Hepatocyte (in vitro differentiated cells): ENCODE measurements at regions not wholly inside any gene's neighbourhood (a gene's known extent, or its start where the extent isn't known, plus 50 kb on each side); places are given as distances from the start of the nearest gene placed in this dataset.

Experiments
- DNase-seq: peaks from one replicate; pipeline ENCODE4 v3.0.0-alpha.2; 2016; ENCODE audit warnings: low spot score
- H2AFZ ChIP-seq: fragments of 200-600 bp; sonication (generic); 2 replicates; pipeline ENCODE4 v1.6.0; 2016; ENCODE audit warnings: antibody characterized with exemption, mild to moderate bottlenecking
- H3K27ac ChIP-seq: fragments of 200-600 bp; sonication (generic); 2 replicates; pipeline ENCODE4 v1.5.1; 2016; ENCODE audit warnings: mild to moderate bottlenecking
- H3K27me3 ChIP-seq: fragments of 200-600 bp; sonication (generic); 2 replicates; pipeline ENCODE4 v1.6.1; 2016
- H3K36me3 ChIP-seq: fragments of 200-600 bp; sonication (generic); replicated peaks from 2 replicates; pipeline ENCODE4 v1.5.1; 2016; ENCODE audit warnings: low read depth; ENCODE audit not compliant: insufficient read depth
- H3K4me1 ChIP-seq: fragments of 200-600 bp; sonication (generic); 2 replicates; pipeline ENCODE4 v1.5.1; 2016; ENCODE audit warnings: mild to moderate bottlenecking, moderate library complexity; ENCODE audit not compliant: insufficient read depth
- H3K4me2 ChIP-seq: fragments of 200-600 bp; sonication (generic); 2 replicates; pipeline ENCODE4 v1.6.0; 2016
- H3K4me3 ChIP-seq: fragments of 200-600 bp; sonication (generic); 2 replicates; pipeline ENCODE4 v1.5.1; 2016; ENCODE audit warnings: mild to moderate bottlenecking
- H3K79me2 ChIP-seq: fragments of 200-600 bp; sonication (generic); 2 replicates; pipeline ENCODE4 v1.6.0; 2017; ENCODE audit warnings: mild to moderate bottlenecking
- H3K9me2 ChIP-seq: fragments of 200-600 bp; sonication (generic); replicated peaks from 2 replicates; pipeline ENCODE4 v1.6.0; 2017; ENCODE audit warnings: mild to moderate bottlenecking; ENCODE audit not compliant: insufficient read depth
- H3K9me3 ChIP-seq: fragments of 200-600 bp; sonication (generic); 2 replicates; pipeline ENCODE4 v1.5.1; 2016; ENCODE audit warnings: low read depth, mild to moderate bottlenecking
- H4K20me1 ChIP-seq: fragments of 200-600 bp; sonication (generic); 2 replicates; pipeline ENCODE4 v1.6.0; 2016; ENCODE audit warnings: mild to moderate bottlenecking; ENCODE audit not compliant: insufficient read depth, poor library complexity, severe bottlenecking
- EZH2 ChIP-seq: fragments of 200-600 bp; sonication (generic); IDR thresholded peaks from 2 replicates; pipeline ENCODE4 v1.6.1; 2016; ENCODE audit warnings: antibody characterized with exemption, mild to moderate bottlenecking, borderline replicate concordance
- EZH2phosphoT487 ChIP-seq: fragments of 200-600 bp; sonication (generic); IDR thresholded peaks from one replicate; pipeline ENCODE4 v1.6.1; 2018; ENCODE audit warnings: antibody characterized with exemption, mild to moderate bottlenecking, low read depth, moderate library complexity; ENCODE audit not compliant: unreplicated experiment, severe bottlenecking
- WGBS: methylation state at CpG from one replicate; pipeline ENCODE4 v1.1.6; 2016; ENCODE audit warnings: low lambda C conversion rate; ENCODE audit errors: missing lambda C conversion rate; 5-methylcytosine and 5-hydroxymethylcytosine counted together
- TF ChIP-seq, protein P1 (sequence below): fragments of 200-600 bp; sonication (generic); IDR thresholded peaks from 2 replicates; pipeline ENCODE4 v1.5.1; 2016; ENCODE audit warnings: antibody characterized with exemption, mild to moderate bottlenecking; ENCODE audit not compliant: poor library complexity

DNA sequence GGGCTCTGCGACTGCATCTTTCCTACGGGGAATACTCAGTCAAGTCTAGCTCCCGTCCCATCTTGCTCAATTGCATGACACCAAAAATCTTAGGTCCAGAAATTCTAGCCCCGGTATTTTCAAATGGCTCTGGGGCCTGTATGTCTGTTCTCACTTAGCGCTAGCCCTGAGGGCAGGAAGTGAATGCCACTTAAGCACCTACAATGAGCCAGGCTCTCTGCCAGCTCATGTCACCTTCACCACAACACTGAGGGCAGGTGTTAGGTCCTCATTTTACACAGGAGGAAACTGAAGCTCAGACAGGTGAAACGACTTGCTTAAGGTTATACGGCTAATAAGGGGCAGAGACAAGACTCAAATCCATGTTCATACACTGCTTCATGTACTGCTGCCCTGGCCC lies 282.8 kb downstream of the PPP1R2C start:
- WGBS = 88% methylated on average over 7 of the region's 7 CpGs
- H4K20me1 ChIP-seq = no peaks in the 10 kb centered on the region

DNA sequence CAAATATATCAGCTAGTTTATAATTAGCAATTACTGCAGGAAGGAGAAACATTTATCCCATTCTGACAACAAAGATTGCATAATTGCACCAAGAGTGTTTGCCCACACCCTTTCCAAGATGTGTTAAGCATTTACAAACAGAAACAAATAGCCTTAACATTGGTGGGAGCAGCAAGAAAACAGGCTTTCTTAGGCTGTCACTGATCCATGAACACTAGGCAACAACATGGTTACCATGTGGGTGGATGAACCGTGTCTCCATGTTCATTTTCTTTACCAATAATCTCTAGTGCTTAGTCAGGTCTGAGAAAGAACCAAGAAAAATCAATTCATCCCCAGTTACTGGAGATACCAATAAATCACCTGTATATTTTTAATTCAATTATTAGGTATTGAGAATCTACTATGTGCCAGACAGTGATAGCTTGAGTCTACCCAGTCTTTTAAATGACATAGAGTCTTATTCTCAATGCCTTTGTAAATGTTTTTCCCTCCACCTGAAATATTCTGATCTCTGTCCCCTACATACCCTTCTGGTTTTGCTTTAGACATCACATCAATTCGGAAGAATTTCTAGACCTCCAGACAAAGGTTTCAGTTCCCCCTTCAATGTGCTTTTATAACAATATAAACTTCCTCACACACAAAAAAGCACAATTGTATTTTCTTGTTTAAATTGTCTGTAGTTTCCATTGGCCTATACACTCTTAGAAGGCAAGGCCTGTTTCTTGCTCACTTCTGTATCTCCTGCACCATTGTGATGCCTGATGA lies 286.6 kb downstream of the PPP1R2C start:
- H3K4me3 ChIP-seq = no peak overlapping the region
- H3K4me1 ChIP-seq = no peaks in the 10 kb centered on the region
- no peak for DNase-seq
- H4K20me1 ChIP-seq = no peaks in the 10 kb centered on the region
- H3K4me2 ChIP-seq = no peak overlapping the region
- 92% methylated on average over 2 of the region's 2 CpGs for WGBS
- H3K27ac ChIP-seq = no peak overlapping the region
- H2AFZ ChIP-seq = no peak overlapping the region
- TF ChIP-seq, protein P1, sequence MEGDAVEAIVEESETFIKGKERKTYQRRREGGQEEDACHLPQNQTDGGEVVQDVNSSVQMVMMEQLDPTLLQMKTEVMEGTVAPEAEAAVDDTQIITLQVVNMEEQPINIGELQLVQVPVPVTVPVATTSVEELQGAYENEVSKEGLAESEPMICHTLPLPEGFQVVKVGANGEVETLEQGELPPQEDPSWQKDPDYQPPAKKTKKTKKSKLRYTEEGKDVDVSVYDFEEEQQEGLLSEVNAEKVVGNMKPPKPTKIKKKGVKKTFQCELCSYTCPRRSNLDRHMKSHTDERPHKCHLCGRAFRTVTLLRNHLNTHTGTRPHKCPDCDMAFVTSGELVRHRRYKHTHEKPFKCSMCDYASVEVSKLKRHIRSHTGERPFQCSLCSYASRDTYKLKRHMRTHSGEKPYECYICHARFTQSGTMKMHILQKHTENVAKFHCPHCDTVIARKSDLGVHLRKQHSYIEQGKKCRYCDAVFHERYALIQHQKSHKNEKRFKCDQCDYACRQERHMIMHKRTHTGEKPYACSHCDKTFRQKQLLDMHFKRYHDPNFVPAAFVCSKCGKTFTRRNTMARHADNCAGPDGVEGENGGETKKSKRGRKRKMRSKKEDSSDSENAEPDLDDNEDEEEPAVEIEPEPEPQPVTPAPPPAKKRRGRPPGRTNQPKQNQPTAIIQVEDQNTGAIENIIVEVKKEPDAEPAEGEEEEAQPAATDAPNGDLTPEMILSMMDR = no peak
- TF ChIP-seq EZH2phosphoT487 (no peak), EZH2 (no peak)
- no peaks in the 10 kb centered on the region for H3K9me3 ChIP-seq
- no peaks in the 10 kb centered on the region for H3K79me2 ChIP-seq
- H3K9me2 ChIP-seq = no peaks in the 10 kb centered on the region
- H3K27me3 ChIP-seq = no peaks in the 10 kb centered on the region
- H3K36me3 ChIP-seq = no peaks in the 10 kb centered on the region

More for the DNA sequence above, 282.8 kb downstream of the PPP1R2C start:
- DNase-seq = no peak
- H2AFZ ChIP-seq = no peak overlapping the region
- no peaks in the 10 kb centered on the region for H3K36me3 ChIP-seq
- TF ChIP-seq, protein P1 = no peak
- TF ChIP-seq EZH2phosphoT487 (no peak), EZH2 (no peak)
- H3K27me3 ChIP-seq = no peaks in the 10 kb centered on the region
- H3K27ac ChIP-seq = no peak overlapping the region
- no peaks in the 10 kb centered on the region for H3K4me1 ChIP-seq
- H3K4me3 ChIP-seq = no peak overlapping the region
- H3K9me3 ChIP-seq = no peaks in the 10 kb centered on the region
- H3K4me2 ChIP-seq = no peak overlapping the region
- no peaks in the 10 kb centered on the region for H3K79me2 ChIP-seq
- no peaks in the 10 kb centered on the region for H3K9me2 ChIP-seq

DNA sequence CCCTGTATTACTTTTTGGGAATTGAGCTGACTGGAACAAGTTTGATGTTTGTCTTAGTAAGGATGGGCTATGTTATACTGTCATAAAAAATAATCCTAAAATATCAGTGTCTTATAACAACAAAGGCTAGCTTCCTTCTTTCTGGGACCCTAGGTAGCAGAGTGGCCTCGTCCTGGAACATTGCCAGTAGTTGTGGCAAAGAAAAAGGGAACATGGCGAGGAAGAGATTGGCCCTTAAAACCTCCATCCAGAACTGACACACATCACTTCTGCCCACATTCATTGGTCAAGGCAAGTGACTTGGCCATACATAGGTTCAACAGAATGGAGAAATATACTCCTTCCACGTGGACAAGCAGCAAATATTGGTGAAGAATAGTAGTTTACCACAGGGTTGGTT lies 287.9 kb downstream of the PPP1R2C start:
- Histone ChIP-seq H2AFZ (no peak overlapping the region), H3K36me3 (no peaks in the 10 kb centered on the region), H3K79me2 (no peaks in the 10 kb centered on the region), H4K20me1 (no peaks in the 10 kb centered on the region), H3K4me3 (no peak overlapping the region), H3K4me1 (no peaks in the 10 kb centered on the region), H3K27ac (no peak overlapping the region), H3K4me2 (no peak overlapping the region), H3K27me3 (no peaks in the 10 kb centered on the region), H3K9me2 (no peaks in the 10 kb centered on the region), H3K9me3 (no peaks in the 10 kb centered on the region)
- no peak for TF ChIP-seq EZH2phosphoT487
- TF ChIP-seq, protein P1 = no peak
- TF ChIP-seq EZH2 = no peak
- WGBS = 84% methylated on average over 3 of the region's 3 CpGs
- DNase-seq = no peak
